H1 (cell line): ENCODE measurements at regions not wholly inside any gene's neighbourhood (a gene's known extent, or its start where the extent isn't known, plus 50 kb on each side); places are given as distances from the start of the nearest gene placed in this dataset.

Experiments used
- CTCF ChIA-PET: fragments of 300-600 bp; sonication (Branson Sonifier 250); formaldehyde crosslinking; loops from one replicate; lab custom pipeline; 2021; ENCODE audit not compliant: partially characterized antibody; lab: Charles Lee
- POLR2A ChIA-PET: fragments of 300-600 bp; sonication (Branson Sonifier 250); formaldehyde crosslinking; loops from one replicate; lab custom pipeline; 2021; ENCODE audit warnings: inconsistent platforms; ENCODE audit not compliant: partially characterized antibody; lab: Charles Lee
- DNase-seq, 2 experiments: peaks; one replicate each; pipeline versions ENCODE4 v3.0.0 to v3.0.0-alpha.2; 2010 to 2022; ENCODE audit warnings: low spot score in 2 of 2, low read depth in 1 of 2, mixed read lengths in 1 of 2
- FAIRE-seq: peaks from 2 replicates; lab custom pipeline; 2011; peaks lifted over from hg19 to GRCh38; lab: Jason Lieb, UNC
- H2AFZ ChIP-seq: 2 replicates; pipeline ENCODE4 v1.8.1; 2012; ENCODE audit warnings: low read length, inconsistent platforms
- H2AK5ac ChIP-seq: 2 replicates; pipeline ENCODE4 v1.6.1; 2013; ENCODE audit warnings: low read depth, low read length
- H2BK120ac ChIP-seq: replicated peaks from 2 replicates; pipeline ENCODE3; 2013; ENCODE audit warnings: low read depth, low read length, inconsistent platforms
- H2BK12ac ChIP-seq: 2 replicates; pipeline ENCODE4 v1.6.1; 2013; ENCODE audit warnings: low read depth, low read length
- H2BK15ac ChIP-seq: 2 replicates; pipeline ENCODE4 v1.6.1; 2013; ENCODE audit warnings: low read length
- H2BK20ac ChIP-seq: 2 replicates; pipeline ENCODE4 v1.6.1; 2013; ENCODE audit warnings: low read length
- H2BK5ac ChIP-seq: 2 replicates; pipeline ENCODE4 v1.6.1; 2013; ENCODE audit warnings: low read depth, low read length
- H3K14ac ChIP-seq: 2 replicates; pipeline ENCODE4 v1.6.1; 2013; ENCODE audit warnings: inconsistent platforms; ENCODE audit not compliant: insufficient read length
- H3K18ac ChIP-seq: 2 replicates; pipeline ENCODE4 v1.6.1; 2013; ENCODE audit warnings: low read length; ENCODE audit errors: extremely low read depth
- H3K23ac ChIP-seq: 2 replicates; pipeline ENCODE4 v1.6.1; 2013; ENCODE audit warnings: inconsistent platforms; ENCODE audit not compliant: insufficient read length
- H3K23me2 ChIP-seq: 2 replicates; pipeline ENCODE4 v1.6.1; 2013; ENCODE audit warnings: low read depth, low read length
- H3K27ac ChIP-seq: 2 replicates; pipeline ENCODE4 v1.6.1; 2011; ENCODE audit warnings: low read depth, low read length, inconsistent platforms
- H3K27me3 ChIP-seq, 4 experiments: replicated peaks in 1 of 4; 1 replicate in 1 of 4; 2 replicates in 3 of 4; pipeline versions ENCODE4 v1.6.1 to v1.8.1; 2011 to 2013; ENCODE audit warnings: low read length in 3 of 4, mild to moderate bottlenecking in 3 of 4, inconsistent platforms in 2 of 4, mixed read lengths in 2 of 4, moderate library complexity in 1 of 4; ENCODE audit not compliant: control insufficient read depth in 3 of 4, insufficient read depth in 3 of 4; ENCODE audit errors: extremely low read depth in 1 of 4
- H3K36me3 ChIP-seq, 4 experiments: 2 replicates each; pipeline versions ENCODE4 v1.6.1 to v1.8.1; 2011 to 2013; ENCODE audit warnings: mild to moderate bottlenecking in 4 of 4, low read length in 3 of 4, moderate library complexity in 2 of 4, control low read depth in 1 of 4, inconsistent platforms in 1 of 4; ENCODE audit not compliant: insufficient read depth in 4 of 4, control insufficient read depth in 2 of 4
- H3K4ac ChIP-seq: replicated peaks from 2 replicates; pipeline ENCODE3; 2013; ENCODE audit warnings: low read length, low read depth, mixed read lengths, inconsistent platforms; ENCODE audit not compliant: insufficient read length
- H3K4me1 ChIP-seq, 4 experiments: replicated peaks in 1 of 4; 1 replicate in 1 of 4; 2 replicates in 3 of 4; pipeline versions ENCODE4 v1.6.1 to v1.8.1; 2011 to 2013; ENCODE audit warnings: low read length in 3 of 4, inconsistent platforms in 2 of 4, mixed read lengths in 1 of 4; ENCODE audit not compliant: insufficient read depth in 4 of 4, control insufficient read depth in 3 of 4
- H3K4me2 ChIP-seq, 2 experiments: 2 replicates each; pipeline versions ENCODE4 v1.6.1 to v1.8.1; 2011 to 2013; ENCODE audit warnings: low read depth in 2 of 2, low read length in 2 of 2, control low read depth in 1 of 2, inconsistent platforms in 1 of 2, mild to moderate bottlenecking in 1 of 2; ENCODE audit not compliant: insufficient read depth in 1 of 2
- H3K4me3 ChIP-seq, 4 experiments: fragments of 200-600, 300-600 bp in 1 of 4; sonication (generic), shearing (Covaris generic), sonication (Bioruptor Twin) in 1 of 4; 2 replicates each; pipeline versions ENCODE4 v1.5.1 to v1.8.1; 2011 to 2016; ENCODE audit warnings: low read length in 4 of 4, low read depth in 3 of 4, control low read depth in 2 of 4, inconsistent platforms in 2 of 4, mild to moderate bottlenecking in 2 of 4, mixed read lengths in 1 of 4, moderate library complexity in 1 of 4; ENCODE audit not compliant: insufficient read depth in 2 of 4; ENCODE audit errors: extremely low read depth in 1 of 4
- H3K56ac ChIP-seq: replicated peaks from 2 replicates; pipeline ENCODE3; 2013; ENCODE audit warnings: low read depth, mild to moderate bottlenecking, mixed read lengths, low read length, inconsistent platforms; ENCODE audit not compliant: insufficient read length
- H3K79me1 ChIP-seq: 2 replicates; pipeline ENCODE4 v1.6.1; 2013; ENCODE audit warnings: low read depth, low read length, control low read depth
- H3K79me2 ChIP-seq, 2 experiments: 2 replicates each; pipeline versions ENCODE4 v1.6.1 to v1.8.1; 2012 to 2013; ENCODE audit warnings: low read length in 2 of 2, mild to moderate bottlenecking in 2 of 2, inconsistent platforms in 1 of 2; ENCODE audit not compliant: insufficient read depth in 2 of 2, control insufficient read depth in 1 of 2
- H3K9ac ChIP-seq, 4 experiments: replicated peaks in 1 of 4; 1 replicate in 1 of 4; 2 replicates in 3 of 4; pipeline versions ENCODE4 v1.6.1 to v1.8.1; 2011 to 2013; ENCODE audit warnings: low read depth in 3 of 4, low read length in 3 of 4, control low read depth in 2 of 4, mild to moderate bottlenecking in 2 of 4, moderate library complexity in 2 of 4, inconsistent platforms in 1 of 4; ENCODE audit errors: extremely low read depth in 1 of 4
- H3K9me3 ChIP-seq, 2 experiments: 2 replicates each; pipeline versions ENCODE4 v1.6.1 to v1.8.1; 2012 to 2013; ENCODE audit warnings: mild to moderate bottlenecking in 2 of 2, moderate library complexity in 2 of 2, control low read depth in 1 of 2, inconsistent platforms in 1 of 2, low read depth in 1 of 2, low read length in 1 of 2, mixed read lengths in 1 of 2; ENCODE audit not compliant: insufficient read depth in 2 of 2
- H4K20me1 ChIP-seq, 2 experiments: replicated peaks in 1 of 2; 2 replicates each; pipeline versions ENCODE3 to v1.8.1; 2011 to 2013; ENCODE audit warnings: inconsistent platforms in 2 of 2, low read length in 2 of 2, mild to moderate bottlenecking in 1 of 2; ENCODE audit not compliant: insufficient read depth in 2 of 2, control insufficient read depth in 1 of 2
- H4K5ac ChIP-seq: 2 replicates; pipeline ENCODE4 v1.6.1; 2013; ENCODE audit warnings: low read length, low read depth, mixed read lengths, inconsistent platforms; ENCODE audit not compliant: insufficient read length
- H4K8ac ChIP-seq: 2 replicates; pipeline ENCODE4 v1.8.0; 2013; ENCODE audit warnings: mild to moderate bottlenecking, moderate library complexity, low read length, inconsistent platforms; ENCODE audit not compliant: insufficient read depth; ENCODE audit errors: extremely low read depth
- H4K91ac ChIP-seq: replicated peaks from 2 replicates; pipeline ENCODE3; 2013; ENCODE audit warnings: low read length, mixed read lengths, inconsistent platforms; ENCODE audit not compliant: insufficient read length
- ATF2 ChIP-seq: IDR thresholded peaks from 2 replicates; pipeline ENCODE4 v1.6.1; 2012; ENCODE audit warnings: low read length, inconsistent platforms
- EGR1 ChIP-seq: IDR thresholded peaks from 2 replicates; pipeline ENCODE4 v1.6.1; 2011; ENCODE audit warnings: low read depth, low read length, borderline replicate concordance
- MAFK ChIP-seq: IDR thresholded peaks from 2 replicates; pipeline ENCODE4 v1.6.1; 2012; ENCODE audit warnings: low read depth, mild to moderate bottlenecking, improper control_type of control experiment, low read length
- RXRA ChIP-seq: IDR thresholded peaks from 2 replicates; pipeline ENCODE4 v1.6.1; 2011; ENCODE audit warnings: low read depth, mild to moderate bottlenecking, low read length, moderate library complexity; ENCODE audit not compliant: insufficient read depth
- SIN3A ChIP-seq, 2 experiments: IDR thresholded peaks in 1 of 2; conservative IDR thresholded peaks in 1 of 2; 2 replicates each; pipeline ENCODE4 v1.6.1; 2011 to 2012; ENCODE audit warnings: low read length in 2 of 2, improper control_type of control experiment in 1 of 2, low read depth in 1 of 2, mild to moderate bottlenecking in 1 of 2
- TEAD4 ChIP-seq: IDR thresholded peaks from 2 replicates; pipeline ENCODE4 v1.6.1; 2012; ENCODE audit warnings: low read depth, low read length, inconsistent platforms, mixed read lengths
- WGBS, 2 experiments: shearing (Covaris generic) in 1 of 2; methylation state at CpG; one replicate each; pipeline versions ENCODE4 v1.1.6 to v1.1.7; 2013 to 2015; ENCODE audit warnings: low lambda C conversion rate in 2 of 2, mixed read lengths in 2 of 2, inconsistent platforms in 1 of 2, low coverage in 1 of 2, missing lambda C conversion rate in 1 of 2; ENCODE audit not compliant: insufficient replicate concordance in 2 of 2, insufficient coverage in 1 of 2, insufficient read length in 1 of 2; ENCODE audit errors: extremely low coverage in 1 of 2, missing lambda C conversion rate in 1 of 2; 5-methylcytosine and 5-hydroxymethylcytosine counted together

- Histone ChIP-seq H3K56ac (no peak overlapping the region), H3K4me1 (no peaks in the 10 kb centered on the region), H4K8ac (no peak overlapping the region), H2AFZ (no peak overlapping the region; the same call in 1 of the 2 replicates), H3K18ac (no peak overlapping the region), H3K9ac (no peak overlapping the region), H4K91ac (no peak overlapping the region), H2BK20ac (no peak overlapping the region), H4K5ac (no peak overlapping the region), H2AK5ac (no peak overlapping the region), H3K4ac (no peak overlapping the region), H2BK120ac (no peak overlapping the region), H2BK5ac (no peak overlapping the region), H2BK12ac (no peak overlapping the region), H3K14ac (no peak overlapping the region), H3K23ac (no peak overlapping the region)
- POLR2A ChIA-PET, result no interaction called here
- WGBS, 2 experiments, result 90% methylated on average over 1 of the region's 1 CpG; no CpG with 5 or more reads in 1 of the 2 experiments
- FAIRE-seq (no peak), DNase-seq (no peak)
- CTCF ChIA-PET, result no interaction called here
- TF ChIP-seq RXRA (no peak), TEAD4 (no peak), EGR1 (no peak), SIN3A (conservative IDR thresholded peaks at IDR 0.05 in 1 of 2, IDR thresholded peaks at IDR 0.05 in 1 of 2; ENCODE audit: low read depth in 1 of 2, low read length in 2 of 2) (no peak), ATF2 (no peak), MAFK (peak; percentile 76; the same call in 1 of the 2 replicates)
- TF ChIP-seq, all 59 proteins: peak for 1
- Histone ChIP-seq H3K4me3 (no peak overlapping the region), H4K20me1 (no peaks in the 10 kb centered on the region), H3K27me3 (no peaks in the 10 kb centered on the region), H3K9me3 (no peaks in the 10 kb centered on the region), H3K79me2 (no peaks in the 10 kb centered on the region), H3K4me2 (no peak overlapping the region), H3K36me3 (no peaks in the 10 kb centered on the region), H3K23me2 (no peaks in the 10 kb centered on the region), H3K79me1 (no peaks in the 10 kb centered on the region), H2BK15ac (no peak overlapping the region), H3K27ac (no peak overlapping the region)
These were observed 376.2 kb downstream of the PCDH18 start for GRCh38 chr4:137156054-137156453.
